ENCODE measurements at regions not wholly inside any gene's neighbourhood (a gene's known extent, or its start where the extent isn't known, plus 50 kb on each side); places are given as distances from the start of the nearest gene placed in this dataset.

DNA sequence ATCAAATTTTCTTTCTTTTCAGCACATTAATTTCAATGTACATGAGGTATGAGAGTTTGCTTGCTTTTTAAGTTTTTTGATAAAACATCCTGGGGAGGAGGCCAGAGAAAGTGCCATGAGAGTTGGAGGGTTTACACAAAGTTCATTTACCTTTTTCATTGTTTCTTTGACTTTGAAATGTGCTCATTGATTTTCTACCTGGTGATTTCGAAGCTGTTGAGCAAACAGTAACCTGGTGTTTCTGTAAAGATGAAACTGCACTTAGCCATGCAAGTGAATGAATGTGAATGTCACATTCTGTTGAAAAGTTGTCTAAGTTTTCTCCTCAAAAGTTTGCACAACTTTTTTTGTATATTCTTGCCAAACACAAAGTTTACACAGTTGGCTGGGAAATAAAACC is 797.0 kb downstream of the METTL4 start:
- TF ChIP-seq POLR2A (IDR thresholded peaks at IDR 0.05; ENCODE audit: low read depth, low read length) (no peak), POU2F2 (IDR thresholded peaks at IDR 0.05; ENCODE audit: low read depth, low read length) (no peak), POLR2AphosphoS5 (IDR thresholded peaks at IDR 0.05; ENCODE audit: low read depth, low read length) (no peak), SPI1 (IDR thresholded peaks at IDR 0.05; ENCODE audit: low read depth, low read length) (no peak)

All from GM12891 (cell line).